Skeletal muscle satellite cell (primary cell): ENCODE measurements at regions not wholly inside any gene's neighbourhood (a gene's known extent, or its start where the extent isn't known, plus 50 kb on each side); places are given as distances from the start of the nearest gene placed in this dataset.
"Not testable (repeated sequence)": the region's sequence is repeated elsewhere in the genome, so short reads cannot be mapped to it uniquely, and the experiment has no call there.

ENCODE experiments used
- H3K27me3 ChIP-seq: 2 replicates; pipeline ENCODE4 v1.7.0; 2013; ENCODE audit warnings: low read length; ENCODE audit not compliant: control insufficient read depth, insufficient read depth
- H3K36me3 ChIP-seq: 2 replicates; pipeline ENCODE4 v1.7.0; 2013; ENCODE audit warnings: mild to moderate bottlenecking, control low read depth, low read length; ENCODE audit not compliant: insufficient read depth
- H3K4me1 ChIP-seq: 2 replicates; pipeline ENCODE4 v1.7.0; 2013; ENCODE audit warnings: low read length; ENCODE audit not compliant: control insufficient read depth, insufficient read depth
- H3K4me2 ChIP-seq: 2 replicates; pipeline ENCODE4 v1.7.0; 2013; ENCODE audit warnings: mild to moderate bottlenecking, low read length
- H3K4me3 ChIP-seq: 2 replicates; pipeline ENCODE4 v1.7.0; 2013; ENCODE audit warnings: low read length
- H3K9ac ChIP-seq: 2 replicates; pipeline ENCODE4 v1.7.0; 2013; ENCODE audit warnings: mild to moderate bottlenecking, low read depth, low read length, moderate library complexity
- H3K9me3 ChIP-seq: replicated peaks from 2 replicates; pipeline ENCODE4 v1.7.0; 2013; ENCODE audit warnings: mild to moderate bottlenecking, control low read depth, low read length

- H3K36me3 ChIP-seq, result no peaks in the 10 kb centered on the region
- no peak overlapping the region for H3K9ac ChIP-seq
- no peak overlapping the region for H3K4me3 ChIP-seq
- H3K9me3 ChIP-seq, result no peaks in the 10 kb centered on the region
- no peaks in the 10 kb centered on the region for H3K27me3 ChIP-seq
- no peak overlapping the region for H3K4me2 ChIP-seq
- no peaks in the 10 kb centered on the region for H3K4me1 ChIP-seq
Measured at GRCh38 chr4:55012363-55013230, 112.8 kb downstream of the KDR start.

GRCh38 chr4:55011761-55012160 lies 113.6 kb downstream of the KDR start:
- Histone ChIP-seq H3K9ac (no peak overlapping the region), H3K4me1 (no peaks in the 10 kb centered on the region), H3K4me2 (no peak overlapping the region), H3K9me3 (no peaks in the 10 kb centered on the region), H3K27me3 (no peaks in the 10 kb centered on the region), H3K4me3 (no peak overlapping the region), H3K36me3 (no peaks in the 10 kb centered on the region)

GRCh38 chr4:55010550-55010949 lies 114.8 kb downstream of the KDR start:
- Histone ChIP-seq H3K27me3 (peaks cover 4% of the 10 kb centered on the region), H3K9me3 (no peaks in the 10 kb centered on the region), H3K36me3 (no peaks in the 10 kb centered on the region), H3K9ac (no peak overlapping the region), H3K4me1 (no peaks in the 10 kb centered on the region), H3K4me2 (no peak overlapping the region), H3K4me3 (no peak overlapping the region)

GRCh38 chr4:55008166-55009056 lies 117.0 kb downstream of the KDR start:
- H3K27me3 ChIP-seq, result peaks cover 4% of the 10 kb centered on the region
- no peaks in the 10 kb centered on the region for H3K36me3 ChIP-seq
- no peak overlapping the region for H3K4me2 ChIP-seq
- no peak overlapping the region for H3K4me3 ChIP-seq
- no peaks in the 10 kb centered on the region for H3K4me1 ChIP-seq
- H3K9me3 ChIP-seq, result no peaks in the 10 kb centered on the region
- no peak overlapping the region for H3K9ac ChIP-seq

- H3K36me3 ChIP-seq, result no peaks in the 10 kb centered on the region
- H3K4me1 ChIP-seq, result no peaks in the 10 kb centered on the region
- no peaks in the 10 kb centered on the region for H3K9me3 ChIP-seq
- no peak overlapping the region for H3K9ac ChIP-seq
- no peak overlapping the region for H3K4me2 ChIP-seq
- H3K4me3 ChIP-seq, result no peak overlapping the region
- peaks cover 12% of the 10 kb centered on the region for H3K27me3 ChIP-seq
Measured at GRCh38 chr4:55005910-55006309, 119.5 kb downstream of the KDR start.

GRCh38 chr4:55004831-55005230 lies 120.6 kb downstream of the KDR start:
- Histone ChIP-seq H3K9ac (no peak overlapping the region), H3K9me3 (no peaks in the 10 kb centered on the region), H3K4me2 (no peak overlapping the region), H3K36me3 (no peaks in the 10 kb centered on the region), H3K27me3 (peaks cover 22% of the 10 kb centered on the region), H3K4me3 (no peak overlapping the region), H3K4me1 (no peaks in the 10 kb centered on the region)

- no peaks in the 10 kb centered on the region for H3K36me3 ChIP-seq
- no peaks in the 10 kb centered on the region for H3K9me3 ChIP-seq
- no peak overlapping the region for H3K4me3 ChIP-seq
- H3K4me2 ChIP-seq, result no peak overlapping the region
- H3K27me3 ChIP-seq, result peaks cover 36% of the 10 kb centered on the region
- no peaks in the 10 kb centered on the region for H3K4me1 ChIP-seq
- H3K9ac ChIP-seq, result no peak overlapping the region
Measured at GRCh38 chr4:55002431-55002830, 123.0 kb downstream of the KDR start.

- H3K9me3 ChIP-seq, result no peaks in the 10 kb centered on the region
- no peak overlapping the region for H3K4me2 ChIP-seq
- no peaks in the 10 kb centered on the region for H3K36me3 ChIP-seq
- H3K4me3 ChIP-seq, result no peak overlapping the region
- peaks cover 36% of the 10 kb centered on the region for H3K27me3 ChIP-seq
- H3K9ac ChIP-seq, result no peak overlapping the region
- no peaks in the 10 kb centered on the region for H3K4me1 ChIP-seq
Measured at GRCh38 chr4:55001538-55001937, 123.9 kb downstream of the KDR start.

GRCh38 chr4:54999003-54999402 lies 126.4 kb downstream of the KDR start:
- H3K4me2 ChIP-seq, result no peak overlapping the region
- H3K4me1 ChIP-seq, result no peaks in the 10 kb centered on the region
- peaks cover 31% of the 10 kb centered on the region for H3K27me3 ChIP-seq
- H3K4me3 ChIP-seq, result no peak overlapping the region
- no peaks in the 10 kb centered on the region for H3K9me3 ChIP-seq
- no peaks in the 10 kb centered on the region for H3K36me3 ChIP-seq
- no peak overlapping the region for H3K9ac ChIP-seq

GRCh38 chr4:54993473-54994026 lies 131.8 kb downstream of the KDR start:
- H3K4me3 ChIP-seq, H3K9me3 ChIP-seq, H3K36me3 ChIP-seq, H3K4me2 ChIP-seq, H3K27me3 ChIP-seq, H3K4me1 ChIP-seq, H3K9ac ChIP-seq: not testable (repeated sequence)

GRCh38 chr4:54992266-54992665 lies 133.1 kb downstream of the KDR start:
- Histone ChIP-seq H3K36me3 (no peaks in the 10 kb centered on the region), H3K4me3 (no peak overlapping the region), H3K4me1 (no peaks in the 10 kb centered on the region), H3K9ac (no peak overlapping the region), H3K4me2 (no peak overlapping the region), H3K9me3 (no peaks in the 10 kb centered on the region), H3K27me3 (no peaks in the 10 kb centered on the region)
